Transverse colon (tissue), 3 donors: ENCODE measurements at regions not wholly inside any gene's neighbourhood (a gene's known extent, or its start where the extent isn't known, plus 50 kb on each side); places are given as distances from the start of the nearest gene placed in this dataset.

Source experiments
- EP300 ChIP-seq: sonication (generic); formaldehyde crosslinking; IDR thresholded peaks from one replicate; pipeline ENCODE4 v1.6.1; 2017; ENCODE audit warnings: antibody characterized with exemption, low read depth
- POLR2A ChIP-seq: fragments of 450-650 bp; IDR thresholded peaks from one replicate; pipeline ENCODE4 v1.6.1; 2016; ENCODE audit warnings: antibody characterized with exemption, mild to moderate bottlenecking, moderate library complexity
- TF ChIP-seq, protein P1 (sequence below), 5 experiments: fragments of 200-600 bp in 3 of 5; fragments of 450-650 bp in 2 of 5; sonication (generic) in 3 of 5; IDR thresholded peaks; 1 replicate in 2 of 5; 2 replicates in 3 of 5; pipeline ENCODE4 v1.5.1; 2016 to 2017; ENCODE audit warnings: antibody characterized with exemption in 5 of 5, inconsistent platforms in 3 of 5, mild to moderate bottlenecking in 2 of 5, moderate library complexity in 1 of 5

GRCh38 chr4:181685911-181686310, 557.3 kb upstream of the TENM3 start:
- no peak for TF ChIP-seq POLR2A
- TF ChIP-seq, protein P1, sequence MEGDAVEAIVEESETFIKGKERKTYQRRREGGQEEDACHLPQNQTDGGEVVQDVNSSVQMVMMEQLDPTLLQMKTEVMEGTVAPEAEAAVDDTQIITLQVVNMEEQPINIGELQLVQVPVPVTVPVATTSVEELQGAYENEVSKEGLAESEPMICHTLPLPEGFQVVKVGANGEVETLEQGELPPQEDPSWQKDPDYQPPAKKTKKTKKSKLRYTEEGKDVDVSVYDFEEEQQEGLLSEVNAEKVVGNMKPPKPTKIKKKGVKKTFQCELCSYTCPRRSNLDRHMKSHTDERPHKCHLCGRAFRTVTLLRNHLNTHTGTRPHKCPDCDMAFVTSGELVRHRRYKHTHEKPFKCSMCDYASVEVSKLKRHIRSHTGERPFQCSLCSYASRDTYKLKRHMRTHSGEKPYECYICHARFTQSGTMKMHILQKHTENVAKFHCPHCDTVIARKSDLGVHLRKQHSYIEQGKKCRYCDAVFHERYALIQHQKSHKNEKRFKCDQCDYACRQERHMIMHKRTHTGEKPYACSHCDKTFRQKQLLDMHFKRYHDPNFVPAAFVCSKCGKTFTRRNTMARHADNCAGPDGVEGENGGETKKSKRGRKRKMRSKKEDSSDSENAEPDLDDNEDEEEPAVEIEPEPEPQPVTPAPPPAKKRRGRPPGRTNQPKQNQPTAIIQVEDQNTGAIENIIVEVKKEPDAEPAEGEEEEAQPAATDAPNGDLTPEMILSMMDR (IDR thresholded peaks at IDR 0.05): no peak
- no peak for TF ChIP-seq EP300
